ENCODE measurements at regions not wholly inside any gene's neighbourhood (a gene's known extent, or its start where the extent isn't known, plus 50 kb on each side); places are given as distances from the start of the nearest gene placed in this dataset.

- Histone ChIP-seq H3K79me2 (ENCODE audit: insufficient read depth) (no peaks in the 10 kb centered on the region), H3K4me1 (ENCODE audit: control insufficient read depth in 1 of 2, insufficient read depth in 2 of 2, low read depth in 1 of 2, low read length in 1 of 2) (no peaks in the 10 kb centered on the region), H3K27me3 (ENCODE audit: insufficient read depth) (no peaks in the 10 kb centered on the region; the same call in 1 of the 2 replicates), H3K4me2 (no peak overlapping the region), H3K4me3 (ENCODE audit: low read depth in 2 of 2, low read length in 1 of 2) (no peak overlapping the region), H3K27ac (ENCODE audit: low read depth in 2 of 2, low read length in 1 of 2) (no peak overlapping the region), H2AFZ (ENCODE audit: low read depth) (no peak overlapping the region), H3K9me2 (no peaks in the 10 kb centered on the region), H4K20me1 (ENCODE audit: insufficient read depth) (no peaks in the 10 kb centered on the region), H3K9me3 (no peaks in the 10 kb centered on the region), H3K9ac (no peak overlapping the region), H3K36me3 (replicated peaks in 1 of 2; ENCODE audit: control insufficient read depth in 1 of 2, insufficient read depth in 2 of 2, low read length in 1 of 2) (no peaks in the 10 kb centered on the region), H3F3A (replicated peaks; ENCODE audit: insufficient read depth) (no peaks in the 10 kb centered on the region)
- DNase-seq: no peak
- TF ChIP-seq POLR2AphosphoS5 (IDR thresholded peaks at IDR 0.05; ENCODE audit: low read depth, low read length) (no peak), GATA2 (CRISPR knock-in tag; IDR thresholded peaks at IDR 0.05) (no peak), USF1 (IDR thresholded peaks at IDR 0.05; ENCODE audit: borderline replicate concordance, low read depth) (no peak), EZH2phosphoT487 (IDR thresholded peaks at IDR 0.05; ENCODE audit: borderline replicate concordance, low read depth) (no peak), MEF2A (IDR thresholded peaks at IDR 0.05; ENCODE audit: borderline replicate concordance, low read depth) (no peak), NFIC (IDR thresholded peaks at IDR 0.05; ENCODE audit: borderline replicate concordance) (no peak)
- ChIA-PET POLR2A (no interaction called here), CTCF (no interaction called here)
- 51% methylated on average over 3 of the region's 3 CpGs for WGBS (ENCODE audit: low lambda C conversion rate)
These were observed 69.4 kb downstream of the OR13H1 start for GRCh38 chrX:131613260-131613659.

GRCh38 chrX:131614241-131614640 lies 70.4 kb downstream of the OR13H1 start:
- H3K36me3 ChIP-seq (replicated peaks in 1 of 2; ENCODE audit: control insufficient read depth in 1 of 2, insufficient read depth in 2 of 2, low read length in 1 of 2): no peaks in the 10 kb centered on the region
- no peaks in the 10 kb centered on the region; the same call in 1 of the 2 replicates for H3K27me3 ChIP-seq (ENCODE audit: insufficient read depth)
- H3K9me2 ChIP-seq: no peaks in the 10 kb centered on the region
- H3K9ac ChIP-seq: no peak overlapping the region
- H3K27ac ChIP-seq (ENCODE audit: low read depth in 2 of 2, low read length in 1 of 2): no peak overlapping the region
- no peaks in the 10 kb centered on the region for H3K4me1 ChIP-seq (ENCODE audit: control insufficient read depth in 1 of 2, insufficient read depth in 2 of 2, low read depth in 1 of 2, low read length in 1 of 2)
- no peak for DNase-seq
- no peaks in the 10 kb centered on the region for H3K9me3 ChIP-seq
- H3K4me3 ChIP-seq (ENCODE audit: low read depth in 2 of 2, low read length in 1 of 2): no peak overlapping the region
- no peak overlapping the region for H2AFZ ChIP-seq (ENCODE audit: low read depth)
- ChIA-PET POLR2A (no interaction called here), CTCF (no interaction called here)
- TF ChIP-seq FOXJ3 (CRISPR knock-in tag; IDR thresholded peaks at IDR 0.05): no peak
- TF ChIP-seq TAF1 (IDR thresholded peaks at IDR 0.05; ENCODE audit: borderline replicate concordance, low read depth, low read length): no peak
- TF ChIP-seq MAX (IDR thresholded peaks at IDR 0.05; ENCODE audit: low read depth): no peak
- TF ChIP-seq FOSL2 (IDR thresholded peaks at IDR 0.05; ENCODE audit: borderline replicate concordance, low read depth): no peak
- no peak for TF ChIP-seq FOXM1 (IDR thresholded peaks at IDR 0.05; ENCODE audit: low read depth)
- WGBS (ENCODE audit: low lambda C conversion rate): 40% methylated on average over 2 of the region's 2 CpGs
- no peaks in the 10 kb centered on the region for H4K20me1 ChIP-seq (ENCODE audit: insufficient read depth)
- H3K4me2 ChIP-seq: no peak overlapping the region
- no peaks in the 10 kb centered on the region for H3F3A ChIP-seq (replicated peaks; ENCODE audit: insufficient read depth)
- H3K79me2 ChIP-seq (ENCODE audit: insufficient read depth): no peaks in the 10 kb centered on the region

GRCh38 chrX:131617182-131617581 lies 73.3 kb downstream of the OR13H1 start:
- Histone ChIP-seq H3K79me2 (ENCODE audit: insufficient read depth) (no peaks in the 10 kb centered on the region), H4K20me1 (ENCODE audit: insufficient read depth) (no peaks in the 10 kb centered on the region), H2AFZ (ENCODE audit: low read depth) (no peak overlapping the region), H3F3A (replicated peaks; ENCODE audit: insufficient read depth) (no peaks in the 10 kb centered on the region), H3K4me3 (ENCODE audit: low read depth in 2 of 2, low read length in 1 of 2) (no peak overlapping the region), H3K27ac (ENCODE audit: low read depth in 2 of 2, low read length in 1 of 2) (peak overlapping the region in 1 of 2 experiments; percentile 25; a peak in 1 of 4 replicates), H3K4me2 (no peak overlapping the region), H3K9me3 (no peaks in the 10 kb centered on the region), H3K36me3 (replicated peaks in 1 of 2; ENCODE audit: control insufficient read depth in 1 of 2, insufficient read depth in 2 of 2, low read length in 1 of 2) (no peaks in the 10 kb centered on the region), H3K4me1 (ENCODE audit: control insufficient read depth in 1 of 2, insufficient read depth in 2 of 2, low read depth in 1 of 2, low read length in 1 of 2) (no peaks in the 10 kb centered on the region), H3K9ac (no peak overlapping the region), H3K9me2 (no peaks in the 10 kb centered on the region), H3K27me3 (ENCODE audit: insufficient read depth) (no peaks in the 10 kb centered on the region; the same call in 1 of the 2 replicates)
- DNase-seq: no peak
- 7% methylated on average over 3 of the region's 3 CpGs for WGBS (ENCODE audit: low lambda C conversion rate)
- POLR2A ChIA-PET: no interaction called here
- CTCF ChIA-PET: interaction anchor here (1.0 kb wide), 1 partner anchor 400 kb away, joined by 3 read pairs; no protein-coding TSS in a partner anchor
- TF ChIP-seq MEF2A (IDR thresholded peaks at IDR 0.05; ENCODE audit: borderline replicate concordance, low read depth): no peak
- TF ChIP-seq TCF12 (IDR thresholded peaks at IDR 0.05): peak; percentile 82
- TF ChIP-seq IRF3 (IDR thresholded peaks at IDR 0.05; ENCODE audit: low read depth, low read length): no peak
- peak; percentile 70 for TF ChIP-seq JUND (IDR thresholded peaks at IDR 0.05)
- 0 out of 2 replicates have a peak, but pooled peaks have one; percentile 22 for TF ChIP-seq RXRA (IDR thresholded peaks at IDR 0.05; ENCODE audit: borderline replicate concordance, low read depth)
- TF ChIP-seq GATA2 (CRISPR knock-in tag; IDR thresholded peaks at IDR 0.05): no peak
- 0 out of 2 replicates have a peak, but pooled peaks have one; percentile 38 for TF ChIP-seq TEAD4 (IDR thresholded peaks at IDR 0.05; ENCODE audit: borderline replicate concordance, insufficient read depth)
- TF ChIP-seq ZBTB33 (IDR thresholded peaks at IDR 0.05; ENCODE audit: borderline replicate concordance, low read depth): peak; percentile 31; the same call in 1 of the 2 replicates
- peak; percentile 86 for TF ChIP-seq PBX3 (IDR thresholded peaks at IDR 0.05)
- peak; percentile 69 for TF ChIP-seq FOSL2 (IDR thresholded peaks at IDR 0.05; ENCODE audit: borderline replicate concordance, low read depth)
- TF ChIP-seq NFIC (IDR thresholded peaks at IDR 0.05; ENCODE audit: borderline replicate concordance): peak; percentile 48; the same call in 1 of the 2 replicates

All from SK-N-SH (cell line).